Fibroblast of skin of abdomen (primary cell): ENCODE measurements at regions not wholly inside any gene's neighbourhood (a gene's known extent, or its start where the extent isn't known, plus 50 kb on each side); places are given as distances from the start of the nearest gene placed in this dataset.
"Not testable (repeated sequence)": the region's sequence is repeated elsewhere in the genome, so short reads cannot be mapped to it uniquely, and the experiment has no call there.

Experiments used
- DNase-seq: peaks from one replicate; pipeline ENCODE4 v3.0.0-alpha.2; 2013

DNA sequence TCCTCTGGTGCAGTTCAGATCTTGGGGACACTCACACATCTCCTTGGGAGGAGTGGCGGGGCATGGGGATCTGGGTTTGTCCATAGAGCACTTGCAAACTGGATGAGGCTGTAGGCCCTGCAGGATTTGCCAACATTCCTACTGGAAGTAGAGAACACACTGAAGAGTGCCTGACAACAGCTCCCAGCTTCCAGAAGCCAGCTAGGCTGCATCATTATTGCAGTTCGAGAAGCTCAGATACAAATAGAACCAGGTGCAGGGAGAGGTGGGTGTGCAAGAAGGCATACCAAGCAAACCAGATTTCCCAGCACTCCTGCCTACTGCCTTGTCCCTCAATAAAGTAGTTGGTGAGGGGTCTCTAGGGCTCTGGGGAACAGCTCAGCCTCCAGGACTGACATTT, 52.5 kb downstream of the RHOB start:
- no peak for DNase-seq

DNA sequence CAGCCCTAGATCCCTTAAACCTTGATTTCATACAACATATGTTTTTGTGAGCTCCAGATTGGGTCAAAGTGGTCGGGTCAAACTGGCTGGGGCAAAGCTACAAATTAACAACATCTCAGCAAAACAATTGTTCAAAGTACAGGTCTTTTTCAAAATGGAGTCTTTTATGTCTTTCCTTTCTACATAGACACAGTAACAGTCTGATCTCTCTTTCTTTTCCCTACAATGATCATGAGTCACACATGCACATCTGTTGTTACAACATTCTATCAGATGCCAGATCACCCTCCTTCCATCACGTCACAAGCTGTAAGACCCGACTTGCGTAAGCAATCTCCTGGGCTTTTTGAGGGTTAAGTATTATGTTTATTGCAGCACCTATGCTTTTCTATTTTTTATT, 55.1 kb downstream of the RHOB start:
- peak; percentile 97 for DNase-seq

DNA sequence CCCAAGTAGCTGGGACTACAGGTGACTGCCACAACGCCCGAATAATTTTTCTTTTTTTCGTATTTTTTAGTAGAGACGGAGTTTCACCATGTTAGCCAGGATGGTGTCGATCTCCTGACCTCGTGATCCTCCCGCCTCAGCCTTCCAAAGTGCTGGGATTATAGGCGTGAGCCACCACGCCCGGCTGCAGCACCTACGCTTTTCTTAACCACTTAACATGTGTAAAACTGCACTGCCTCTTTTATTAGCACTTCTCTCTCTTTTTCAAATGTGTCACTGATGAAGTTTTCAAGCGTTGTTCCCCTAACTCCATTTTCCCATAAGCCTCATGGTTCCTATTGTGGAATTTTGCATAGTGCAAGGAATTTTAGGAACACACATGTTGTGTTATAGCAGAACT, 55.6 kb downstream of the RHOB start:
- not testable (repeated sequence) for DNase-seq

DNA sequence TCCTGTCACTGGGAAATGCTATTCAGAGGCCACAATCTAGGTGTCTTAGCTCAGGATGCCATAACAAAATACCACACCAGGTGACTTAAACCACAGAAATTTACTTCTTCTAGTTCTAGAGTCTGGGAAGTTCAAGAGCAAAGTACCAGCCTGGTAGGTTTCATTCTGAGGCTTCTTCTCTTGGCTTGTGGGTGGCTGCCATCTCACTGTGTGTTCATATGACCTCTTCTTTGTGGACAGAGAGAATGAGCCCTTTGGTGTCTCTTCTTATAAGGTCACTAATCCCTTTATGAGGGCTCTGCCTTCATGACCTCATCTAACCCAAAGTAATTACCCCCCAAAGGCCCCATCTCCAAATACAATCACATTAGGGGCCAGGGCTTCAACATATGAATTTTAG, 57.3 kb downstream of the RHOB start:
- DNase-seq, result no peak

DNA sequence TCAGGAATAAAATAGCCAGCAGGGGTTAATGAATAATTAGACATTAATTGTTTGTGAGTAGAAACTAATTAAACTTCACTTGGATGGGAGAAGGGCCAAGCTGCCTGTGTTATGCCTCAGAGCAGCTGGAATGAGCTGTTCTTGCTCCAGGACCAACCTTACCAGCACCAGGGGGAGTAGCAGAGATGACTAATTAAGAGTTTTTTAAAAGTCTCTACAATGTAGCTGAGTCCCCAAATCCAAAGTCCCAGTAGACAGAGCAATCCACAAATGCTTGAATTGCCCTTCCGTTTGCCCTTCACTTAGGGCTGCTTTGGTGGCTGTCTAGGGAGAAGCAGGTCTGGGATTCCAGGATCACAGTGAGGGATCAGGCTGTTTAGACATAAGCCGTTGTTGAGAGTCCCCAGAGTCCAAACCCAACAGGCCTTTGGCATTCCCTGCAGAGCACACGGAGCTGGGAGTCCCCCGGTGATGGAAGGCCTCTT, 59.4 kb downstream of the RHOB start:
- DNase-seq, result peak; percentile 67

DNA sequence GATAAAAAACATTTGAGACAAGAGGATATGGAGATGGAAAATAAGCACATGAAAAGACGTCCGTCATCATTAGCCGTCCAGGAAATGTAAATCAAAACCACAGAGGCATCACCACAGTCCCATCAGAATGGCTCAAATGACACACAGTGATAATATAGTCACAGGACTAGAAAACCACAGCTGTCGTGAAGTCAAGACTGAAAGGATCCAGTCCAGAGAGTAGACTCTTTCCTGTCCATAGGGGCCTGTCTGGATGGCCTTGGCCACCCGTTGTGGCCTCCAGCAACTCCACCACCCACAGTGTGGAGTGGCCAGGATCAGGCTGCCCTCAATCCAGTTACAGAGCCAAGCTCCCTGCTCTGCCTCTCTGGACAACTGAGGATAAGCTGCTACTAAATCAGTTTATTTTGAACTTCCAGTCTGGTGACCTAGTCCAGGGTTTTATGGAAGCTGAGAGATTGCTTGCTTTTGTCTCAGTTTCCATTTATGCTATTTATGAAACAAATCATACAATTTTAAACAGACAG, 60.4 kb downstream of the RHOB start:
- peak; percentile 24 for DNase-seq

DNA sequence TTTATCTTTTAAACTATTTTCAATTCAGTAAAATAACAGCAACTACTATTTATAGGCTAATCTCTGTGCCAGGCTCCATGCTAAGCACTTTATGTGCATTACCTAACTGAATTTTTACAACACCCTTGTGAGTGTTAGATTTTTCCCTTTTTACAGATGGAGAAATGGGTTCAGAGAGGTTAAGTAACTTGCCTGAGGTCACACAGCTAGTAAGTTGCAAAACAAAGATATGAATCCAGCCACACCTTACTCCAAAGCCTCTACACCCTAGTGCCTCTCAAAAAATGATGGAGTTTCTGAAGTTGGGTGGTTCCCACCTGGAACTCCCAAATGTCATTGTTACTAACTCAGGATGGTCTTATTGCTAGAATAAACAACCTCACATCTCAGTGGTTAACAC, 60.8 kb downstream of the RHOB start:
- no peak for DNase-seq

DNA sequence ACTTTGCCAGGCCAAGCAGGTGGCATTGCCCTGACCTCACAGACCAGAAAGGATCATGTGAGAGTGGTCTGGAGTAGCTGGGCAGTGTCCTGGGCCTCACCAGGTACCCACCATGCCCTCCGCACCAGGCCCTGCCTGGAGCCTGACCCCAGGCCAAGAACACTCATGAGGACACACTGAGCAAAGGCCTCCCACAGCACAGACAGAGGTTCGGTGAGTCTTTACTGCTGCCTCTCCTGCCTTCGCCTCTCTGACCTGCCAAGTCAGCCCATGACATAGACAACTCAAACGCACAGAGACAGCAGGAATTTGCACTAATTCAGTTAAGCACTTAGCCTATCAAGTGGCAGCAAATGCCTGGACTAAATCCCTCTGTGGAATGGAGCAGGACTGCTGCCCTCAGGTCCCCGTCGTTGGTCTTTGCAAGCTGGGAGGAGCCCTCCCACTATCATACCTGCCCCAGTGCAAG, 62.5 kb downstream of the RHOB start:
- no peak for DNase-seq

DNA sequence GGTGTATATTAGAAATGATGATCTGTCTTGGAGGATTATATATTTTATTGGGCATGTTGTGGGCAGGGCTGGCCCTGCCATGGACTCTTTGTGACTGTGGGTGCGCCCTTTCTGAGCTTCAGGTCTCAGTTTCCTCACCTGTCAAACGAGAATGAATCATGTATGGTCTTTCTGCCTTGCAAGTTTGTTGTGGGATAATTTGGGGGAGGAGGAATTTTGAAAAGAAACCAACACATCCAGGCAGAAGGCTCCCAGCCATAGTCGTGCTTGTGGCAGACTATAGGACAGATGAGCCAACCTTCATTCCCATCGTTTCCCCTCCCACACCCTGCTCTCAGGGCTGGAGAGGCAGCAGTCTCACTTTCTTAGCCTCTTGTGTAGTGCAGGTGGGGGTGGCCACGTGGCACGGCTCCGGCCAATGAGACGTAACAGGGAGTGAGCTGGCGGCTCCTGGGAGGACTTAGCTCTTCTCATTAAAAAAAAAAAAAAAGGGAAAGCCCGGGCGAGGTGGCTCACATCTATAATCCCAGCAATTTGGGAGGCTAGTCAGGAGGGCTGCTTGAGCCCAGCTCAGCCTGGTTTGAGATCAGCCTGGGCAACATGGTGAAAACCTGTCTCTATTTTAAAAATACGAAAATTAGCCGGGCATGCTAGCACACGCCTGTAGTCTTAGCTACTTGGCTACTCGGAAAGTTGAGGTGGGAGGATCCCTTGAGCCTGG, 63.1 kb downstream of the RHOB start:
- peak; percentile 26 for DNase-seq

DNA sequence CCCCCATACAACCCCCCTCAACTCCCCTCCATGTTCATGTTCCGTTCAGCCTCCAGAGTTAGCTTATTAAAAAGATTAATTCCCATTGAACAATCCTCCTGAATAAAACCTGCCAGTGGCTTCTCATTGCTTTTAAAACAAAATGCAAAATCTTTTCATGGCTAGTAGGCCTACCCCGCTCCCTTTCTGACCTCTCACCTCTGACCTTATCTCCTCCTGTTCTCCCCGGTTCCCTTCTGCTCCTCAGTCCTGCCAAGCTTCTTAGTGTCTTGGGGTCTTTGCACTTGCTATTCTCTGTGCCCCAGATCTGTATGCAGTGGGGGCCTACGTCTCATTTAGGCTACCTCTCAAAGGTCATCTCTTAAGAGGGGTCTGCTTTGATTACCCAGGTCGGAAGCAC, 64.3 kb downstream of the RHOB start:
- no peak for DNase-seq

DNA sequence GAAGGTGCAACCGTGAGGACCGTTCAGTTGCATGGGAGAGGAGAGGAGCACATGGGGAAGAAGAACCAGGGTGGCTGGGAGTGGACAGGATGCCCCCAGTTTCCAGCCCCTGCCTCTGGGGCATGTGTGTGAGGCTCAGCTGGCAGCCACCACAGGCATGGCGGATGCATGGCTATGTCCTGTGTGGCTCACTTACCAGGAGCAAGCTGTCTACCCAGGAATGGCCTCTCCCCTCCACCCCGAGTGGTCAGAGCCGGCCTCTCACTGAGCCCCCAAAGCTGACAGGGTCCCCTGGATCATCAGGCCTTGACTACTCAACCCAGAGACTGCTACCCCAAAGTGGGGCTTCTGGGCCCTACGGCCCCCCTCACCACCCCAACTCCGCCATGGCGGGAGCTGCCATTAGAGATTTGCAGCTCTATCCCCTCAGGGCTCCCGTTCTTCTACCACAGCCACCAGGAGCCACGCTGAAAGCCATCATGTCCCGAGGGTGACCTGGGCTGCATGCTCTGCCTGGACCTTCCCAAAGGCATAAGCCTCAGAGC, 65.3 kb downstream of the RHOB start:
- DNase-seq, result no peak

DNA sequence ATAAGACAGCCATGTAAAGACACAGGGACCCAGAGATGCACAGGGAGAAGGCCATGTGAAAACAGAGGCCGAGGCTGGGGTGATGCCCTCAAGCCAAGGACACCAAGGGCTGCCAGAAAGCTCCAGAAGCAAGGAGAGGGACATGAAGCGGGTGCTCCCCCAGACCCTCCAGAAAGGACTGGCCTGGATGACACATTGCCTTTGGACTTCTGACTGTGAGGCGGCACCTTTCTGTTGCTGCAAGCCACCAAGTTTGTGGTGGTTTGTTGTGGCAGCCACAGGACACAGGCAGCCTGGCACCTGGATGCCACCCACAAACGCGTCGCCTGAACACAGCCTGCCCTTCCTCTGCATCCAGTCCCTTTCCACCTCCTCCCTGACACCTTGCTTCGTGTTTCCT, 67.1 kb downstream of the RHOB start:
- no peak for DNase-seq

DNA sequence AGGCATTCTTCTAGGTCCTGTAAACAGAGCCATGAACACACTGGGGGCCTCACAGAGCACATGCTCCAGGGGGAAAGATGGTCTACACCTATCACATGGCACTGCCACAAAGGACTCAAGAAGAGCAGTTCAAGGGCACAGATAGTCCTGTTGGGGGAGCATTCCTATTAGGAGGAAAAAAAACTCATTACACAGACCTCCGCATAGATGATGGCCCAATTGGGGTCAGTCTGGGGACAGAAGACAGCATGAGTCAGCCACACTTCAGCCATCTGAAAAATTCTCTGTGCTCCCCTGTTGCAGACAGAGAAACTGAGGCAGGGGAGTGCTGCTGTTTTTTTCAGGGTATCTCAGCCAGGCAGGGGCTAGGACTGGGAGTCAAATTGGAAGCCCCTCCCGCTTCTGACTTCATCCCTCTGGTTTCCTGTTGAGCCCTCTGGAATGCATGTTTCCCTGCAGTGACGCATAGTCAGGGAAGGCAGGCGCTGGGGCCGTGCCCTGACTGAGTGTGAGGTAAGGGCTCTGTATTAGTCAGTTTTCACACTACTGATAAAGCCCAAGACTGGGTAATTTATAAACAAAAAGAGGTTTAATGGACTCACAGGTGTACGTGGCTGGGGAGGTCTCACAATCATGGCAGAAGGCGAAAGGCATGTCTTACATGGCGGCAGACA, 67.9 kb downstream of the RHOB start:
- peak; percentile 95 for DNase-seq

DNA sequence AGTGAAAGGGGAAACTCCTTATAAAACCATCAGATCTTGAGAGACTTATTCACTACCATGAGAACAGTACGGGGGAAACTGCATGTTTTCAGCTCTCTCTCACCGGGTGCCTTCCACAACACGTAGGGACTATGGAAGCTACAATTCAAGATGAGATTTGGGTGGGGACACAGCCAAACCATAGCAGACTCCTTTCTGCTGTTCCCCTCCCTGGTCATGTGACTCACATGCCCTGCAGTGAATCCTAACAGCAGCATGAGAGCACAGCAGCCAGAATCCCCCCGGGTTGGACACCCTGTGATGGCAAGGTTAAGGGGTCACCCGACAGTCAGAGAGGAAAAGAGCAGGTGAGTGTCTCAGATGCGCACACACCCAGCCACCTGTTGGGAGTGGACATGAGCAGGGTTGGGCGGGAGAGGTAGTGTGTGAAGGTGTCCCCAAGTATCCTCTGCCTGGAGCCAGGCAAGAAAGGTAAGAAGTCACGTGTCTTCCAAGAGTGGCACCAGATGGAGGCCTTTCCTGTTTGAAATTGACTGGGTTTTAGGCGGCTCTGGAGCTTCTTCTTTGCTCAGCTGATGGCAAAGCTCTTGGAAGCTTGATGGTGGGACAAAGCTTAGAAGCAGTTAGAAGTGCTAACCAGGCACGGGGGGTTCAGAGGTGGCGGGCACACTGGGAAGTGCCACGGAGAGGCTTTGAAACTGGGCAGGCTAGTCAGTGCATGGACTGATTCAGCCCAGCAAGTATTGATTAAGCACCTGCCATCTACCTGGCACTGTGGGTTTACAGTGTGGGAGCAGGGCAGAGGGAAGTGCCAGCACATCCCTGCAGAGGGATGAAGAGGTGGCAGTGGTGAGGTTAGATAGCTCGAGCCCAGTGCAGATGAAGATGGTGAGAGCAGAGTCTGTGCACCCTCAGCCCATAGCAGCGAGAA, 68.7 kb downstream of the RHOB start:
- DNase-seq, result peak; percentile 22

DNA sequence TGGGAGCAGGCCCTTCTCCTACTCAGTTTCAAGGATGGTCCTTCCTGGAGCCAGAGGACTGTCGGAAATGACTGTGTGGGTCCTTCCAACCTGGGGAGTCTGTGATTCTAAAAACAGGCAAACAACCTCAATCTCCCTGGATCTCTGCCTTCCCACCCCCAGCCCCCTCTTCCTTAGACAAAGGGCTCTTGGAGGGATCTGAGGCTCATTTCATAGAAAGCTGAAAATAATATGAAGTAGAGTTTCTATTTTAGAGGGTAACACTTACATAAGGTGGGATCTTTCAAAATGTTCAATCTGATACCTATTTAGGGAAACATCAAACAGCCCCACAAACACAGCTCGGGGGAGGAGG, 69.4 kb downstream of the RHOB start:
- DNase-seq, result no peak

DNA sequence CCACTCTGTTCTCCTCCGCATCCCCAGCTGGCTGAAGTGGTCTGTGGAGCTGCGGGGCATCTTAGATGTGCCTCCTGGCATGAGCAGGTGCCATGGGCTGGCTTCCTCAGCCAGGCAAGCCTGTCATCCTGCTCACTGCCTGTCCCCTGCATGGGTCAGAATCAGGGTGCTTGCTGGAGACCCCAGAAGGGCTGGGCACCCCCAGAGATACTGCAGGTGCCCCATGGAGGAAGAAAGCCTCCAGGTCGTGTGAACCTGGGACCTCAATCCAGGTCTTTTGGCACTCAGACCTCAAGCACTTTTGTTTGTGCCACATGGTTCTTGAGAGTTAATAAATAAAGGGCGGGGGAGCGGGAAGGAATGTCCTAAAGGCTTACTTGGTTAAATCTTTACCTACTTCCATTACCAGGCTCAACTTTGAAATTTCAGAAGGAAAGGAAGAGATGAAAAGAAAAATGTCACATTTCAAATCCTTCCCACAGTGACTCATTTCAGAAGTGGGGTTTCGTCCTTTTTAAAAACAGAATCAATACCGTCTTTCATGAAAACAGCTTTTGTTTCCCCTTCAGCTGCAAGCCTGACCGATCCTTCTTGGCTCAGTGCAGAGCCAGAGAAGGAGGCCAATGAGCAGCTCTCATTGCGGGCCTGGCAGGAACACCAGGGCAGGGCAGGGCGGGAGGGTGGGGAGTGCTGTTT, 69.9 kb downstream of the RHOB start:
- DNase-seq, result no peak

DNA sequence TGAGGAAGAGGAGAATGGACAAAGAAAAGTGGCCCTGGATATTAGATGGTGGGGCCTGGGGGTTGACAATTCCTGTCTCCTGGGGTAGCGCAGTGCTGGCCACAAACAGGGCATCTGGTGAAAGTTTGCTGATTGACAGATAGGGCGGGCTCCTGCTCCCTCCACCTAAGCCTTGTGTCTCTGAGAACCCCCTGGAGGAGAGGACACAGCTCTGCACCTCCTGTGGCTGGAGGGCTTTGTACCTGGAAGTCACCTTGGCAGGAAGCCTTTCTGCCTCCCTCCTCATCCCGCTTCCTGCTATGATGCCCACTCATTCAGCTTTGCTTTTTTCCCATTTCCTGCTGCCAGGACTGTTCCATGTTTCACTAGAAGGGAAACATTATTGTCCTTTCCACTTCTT, 72.4 kb downstream of the RHOB start:
- no peak for DNase-seq

DNA sequence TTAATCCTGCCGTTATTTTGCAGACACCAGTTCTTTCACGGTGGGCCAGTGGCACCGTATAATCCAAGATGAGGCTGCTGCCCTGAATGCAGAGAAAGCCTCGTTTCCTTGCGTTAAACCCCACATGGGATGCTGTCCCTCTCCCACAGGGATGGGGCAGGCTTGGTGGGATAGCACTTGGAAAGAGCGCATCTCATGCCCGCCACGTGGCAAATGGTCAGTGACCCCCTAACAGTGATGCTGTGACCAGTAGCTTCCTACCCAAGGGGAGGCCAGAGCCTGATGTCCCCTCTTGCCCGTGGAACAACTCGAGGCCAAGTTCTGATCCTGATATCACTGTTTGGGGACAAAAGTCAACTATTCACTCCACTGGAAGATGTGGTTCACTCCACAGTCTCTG, 73.3 kb downstream of the RHOB start:
- DNase-seq, result no peak

DNA sequence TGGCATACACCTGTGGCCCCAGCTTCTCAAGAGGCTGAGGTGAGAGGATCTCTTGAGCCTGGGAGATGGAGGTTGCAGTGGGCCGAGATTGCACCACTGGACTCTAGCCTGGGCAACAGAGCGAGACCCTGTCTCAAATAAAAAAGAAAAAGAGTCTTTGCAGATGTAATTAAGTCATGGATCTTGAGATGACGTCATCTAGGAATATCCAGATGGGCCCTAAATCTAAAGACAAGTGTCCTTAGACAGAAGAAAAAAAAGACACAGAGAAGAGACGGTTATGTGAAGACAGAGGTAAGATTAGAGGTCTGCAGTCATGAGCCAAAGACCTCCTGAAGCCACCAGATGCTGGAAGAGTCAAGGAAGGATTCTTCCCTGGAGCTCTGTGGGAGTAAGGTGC, 74.3 kb downstream of the RHOB start:
- no peak for DNase-seq

DNA sequence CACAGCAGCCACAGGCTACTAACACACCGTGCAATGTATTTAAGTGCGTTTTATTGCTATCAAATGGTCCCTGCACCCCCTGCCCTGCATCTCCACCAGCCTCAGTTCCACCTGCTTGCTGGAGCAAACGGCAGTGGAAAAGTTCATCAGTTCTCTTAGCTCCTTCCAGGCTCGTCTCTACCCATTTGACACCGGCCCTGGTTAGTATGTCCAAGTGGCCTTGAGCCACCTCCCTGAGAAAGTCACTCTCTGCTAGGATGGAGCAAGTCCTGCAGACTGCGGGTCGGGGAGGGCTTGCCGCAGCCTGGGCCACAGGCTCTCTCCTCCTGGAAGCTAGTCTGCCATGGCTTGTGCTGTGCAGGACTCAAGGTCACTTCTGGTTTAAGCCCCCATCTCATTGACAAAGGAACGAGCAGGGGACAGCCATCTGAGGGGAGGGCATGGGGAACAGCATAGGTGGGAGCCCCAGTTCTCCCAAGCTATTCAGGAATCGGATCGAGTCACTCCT, 74.9 kb downstream of the RHOB start:
- no peak for DNase-seq

DNA sequence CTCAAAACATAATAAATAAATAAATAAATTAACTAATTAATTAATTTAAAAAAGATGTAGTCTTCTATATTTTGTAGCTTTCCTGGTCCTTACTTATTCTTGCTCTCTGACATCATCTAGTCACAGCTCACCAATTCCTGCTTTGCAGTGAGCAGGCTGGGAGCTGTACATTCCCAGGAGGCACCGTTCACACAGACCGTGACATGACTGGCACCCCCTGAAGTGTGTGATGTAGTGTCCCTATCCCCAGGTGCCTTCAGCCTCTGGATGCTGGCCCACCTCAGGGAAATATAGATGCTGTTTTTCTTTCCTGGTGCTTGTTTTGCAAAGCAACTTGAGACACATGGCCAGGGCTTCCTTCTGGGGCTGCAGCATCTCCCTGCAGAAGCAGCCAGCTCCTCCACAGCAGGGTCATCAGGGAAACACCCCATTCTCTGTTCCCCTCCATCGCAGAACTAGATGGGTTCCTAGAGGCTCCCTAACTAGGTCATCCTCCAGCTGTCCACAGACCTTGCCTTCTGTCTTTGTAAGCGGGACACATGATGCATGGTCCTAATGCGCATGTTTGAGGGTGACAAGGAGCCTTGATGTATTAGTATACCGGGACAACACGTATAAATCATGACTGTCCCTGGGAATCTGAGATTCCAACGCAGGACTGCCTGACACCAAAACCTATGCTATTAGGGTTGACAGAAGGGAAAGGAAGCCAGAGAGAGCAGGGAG, 76.4 kb downstream of the RHOB start:
- no peak for DNase-seq
